GM12873 (cell line): ENCODE measurements at regions not wholly inside any gene's neighbourhood (a gene's known extent, or its start where the extent isn't known, plus 50 kb on each side); places are given as distances from the start of the nearest gene placed in this dataset.

ENCODE experiments used
- CTCF ChIP-seq: IDR thresholded peaks from 2 replicates; pipeline ENCODE4 v1.5.1; 2012; ENCODE audit warnings: low read depth, mild to moderate bottlenecking, moderate library complexity, low read length, control low read depth; ENCODE audit not compliant: insufficient read depth; ENCODE audit errors: missing control alignments

DNA sequence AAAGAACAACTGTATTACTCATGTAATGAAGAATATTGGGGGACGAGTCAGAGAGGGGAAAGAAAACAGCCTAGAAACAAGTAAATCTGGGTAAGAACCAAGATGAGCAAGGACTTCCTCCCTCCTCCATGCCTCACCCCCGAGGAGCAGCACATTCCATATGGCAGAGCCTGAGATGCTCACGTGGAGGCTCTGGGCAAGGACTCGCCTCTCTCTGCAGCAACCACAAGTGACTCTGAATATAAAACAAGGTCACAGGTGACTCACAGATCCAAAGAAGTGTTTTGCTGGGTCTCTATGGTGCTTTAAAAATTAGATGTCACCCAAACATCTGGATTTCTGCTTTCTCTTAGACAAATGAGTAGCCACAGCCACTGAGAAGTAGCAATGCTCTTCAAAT is 453.0 kb upstream of the SULF2 start:
- no peak for TF ChIP-seq CTCF

DNA sequence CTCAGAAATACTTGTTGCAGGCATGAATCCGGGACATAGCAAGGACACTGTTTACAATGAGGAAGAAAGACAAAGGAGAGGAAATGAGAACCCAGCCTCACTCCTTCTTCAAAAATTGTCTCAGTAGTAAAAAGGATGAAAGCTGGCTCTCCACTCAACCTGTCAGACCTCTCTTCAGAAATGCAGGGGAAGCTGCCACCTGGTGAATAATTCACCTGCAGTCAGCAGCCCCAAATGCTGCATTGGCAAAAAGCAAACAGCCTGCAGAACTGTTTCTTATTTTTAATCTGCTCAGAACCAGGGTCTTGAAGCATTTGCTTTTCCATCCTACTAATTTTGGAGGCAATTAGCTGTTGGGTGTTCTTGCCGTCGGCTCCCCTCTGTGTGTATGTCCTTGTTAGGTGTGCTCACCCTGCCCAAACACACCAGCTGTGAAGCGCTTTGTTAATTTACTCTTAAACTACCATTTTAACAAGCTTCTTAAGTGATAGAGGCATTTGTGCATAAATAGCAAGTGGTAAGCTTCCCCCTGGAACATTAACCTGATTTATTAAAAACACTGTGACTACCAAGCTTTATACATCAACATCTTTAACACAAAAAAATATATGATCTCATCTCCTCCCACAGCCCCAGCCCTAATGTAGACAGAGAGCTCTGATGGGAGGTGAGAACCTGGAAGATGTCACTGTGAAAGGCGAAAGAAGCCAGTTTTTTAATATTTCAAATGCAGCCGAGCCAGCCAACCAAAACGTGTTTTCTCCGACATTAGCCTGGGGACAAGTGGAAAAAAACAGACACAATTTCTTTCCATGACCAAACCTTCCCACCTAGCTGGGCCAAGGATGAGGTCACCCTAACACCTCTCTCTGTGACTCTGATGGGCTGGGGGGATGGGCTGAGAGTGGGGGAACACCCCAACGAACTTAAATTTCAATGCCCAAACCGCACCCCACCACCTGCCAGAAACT is 451.0 kb upstream of the SULF2 start:
- TF ChIP-seq CTCF = no peak

GRCh38 chr20:48234951-48235350 is 449.7 kb upstream of the SULF2 start:
- TF ChIP-seq CTCF = no peak

DNA sequence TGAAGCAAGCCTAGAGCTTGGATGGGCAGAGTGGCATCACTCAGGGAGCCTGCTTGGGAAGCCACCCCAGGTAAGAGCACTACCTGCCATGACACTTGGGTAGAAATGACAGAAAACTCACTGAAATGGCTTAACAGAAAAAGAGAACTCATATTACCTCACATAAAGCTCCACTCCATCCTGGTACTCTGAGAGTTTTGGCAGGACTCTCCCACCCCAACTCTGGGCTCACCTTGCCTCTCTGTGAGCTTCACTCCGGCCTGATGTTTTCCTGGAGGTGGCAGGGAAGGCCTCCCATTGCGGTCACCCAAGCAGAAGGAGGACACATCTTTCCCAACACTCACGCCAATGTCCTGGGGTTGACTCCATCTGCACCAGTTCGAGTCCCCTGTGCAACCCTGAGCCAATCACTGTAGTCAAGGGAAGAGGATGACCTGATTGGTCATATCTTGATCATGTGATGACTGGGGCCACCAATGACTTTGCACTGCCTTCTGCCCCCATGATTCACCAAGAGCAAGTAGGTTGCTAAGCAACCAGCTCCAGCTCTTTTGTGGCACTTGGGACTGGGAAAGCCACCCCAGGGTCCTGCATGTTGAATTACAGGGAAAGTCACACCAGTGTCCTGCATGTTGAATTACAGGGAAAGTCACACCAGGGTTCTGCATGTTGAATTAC is 446.1 kb upstream of the SULF2 start:
- TF ChIP-seq CTCF = no peak

DNA sequence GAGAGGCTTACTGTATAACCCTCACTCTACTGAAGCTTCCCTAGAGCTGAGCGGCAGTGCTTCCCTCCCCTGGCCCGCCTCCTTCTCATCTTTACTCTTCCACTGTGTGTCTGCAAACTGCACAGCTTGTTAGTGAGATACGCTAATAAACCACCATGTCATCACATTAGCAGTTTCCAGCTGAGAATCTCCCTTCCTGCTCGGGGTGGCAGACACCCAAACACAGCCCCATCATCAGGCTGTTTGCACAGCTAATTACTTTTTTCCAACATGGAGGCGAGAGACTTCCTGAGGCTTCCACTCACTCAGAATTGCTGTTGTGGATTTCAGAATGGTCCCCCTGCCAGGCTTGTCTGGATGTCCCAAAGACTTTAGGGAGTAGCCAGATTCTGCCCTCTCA is 444.9 kb upstream of the SULF2 start:
- TF ChIP-seq CTCF = no peak

DNA sequence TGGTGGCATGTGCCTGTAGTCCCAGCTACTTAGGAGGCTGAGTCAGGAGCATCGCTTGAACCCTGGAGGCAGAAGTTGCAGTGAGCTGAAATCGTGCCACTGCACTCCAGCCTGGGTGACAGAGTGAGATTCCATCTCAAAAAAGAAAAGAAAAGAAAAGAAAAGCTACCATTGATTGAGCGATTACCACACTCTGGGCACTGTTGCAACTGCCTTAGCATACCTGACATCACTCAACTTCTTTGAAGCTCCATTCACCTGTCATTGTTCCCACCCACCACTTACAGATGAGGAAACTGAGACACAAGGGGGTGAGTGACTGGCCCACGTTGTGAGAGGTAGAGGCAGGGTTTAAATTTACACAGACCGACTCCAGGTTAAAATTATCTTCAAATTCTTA is 442.1 kb upstream of the SULF2 start:
- TF ChIP-seq CTCF = no peak

DNA sequence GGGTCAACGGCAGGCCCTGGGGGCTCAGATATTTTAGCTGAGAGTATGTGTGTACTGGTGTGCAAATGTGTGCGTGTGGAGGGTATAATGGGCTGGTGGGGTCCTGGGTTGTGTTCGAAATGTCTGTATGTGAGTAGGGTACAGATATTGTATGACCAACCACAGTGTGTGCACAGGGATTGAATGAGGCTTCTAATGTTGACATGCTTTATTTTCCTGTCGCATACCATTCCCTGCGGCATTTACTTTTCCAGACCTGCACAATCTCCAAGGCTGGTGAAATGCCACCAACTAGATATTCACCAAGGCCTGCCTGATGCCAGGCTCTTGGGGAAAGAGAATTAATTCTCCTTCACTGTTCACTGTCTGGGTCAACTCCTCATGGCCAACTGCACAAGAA is 441.4 kb upstream of the SULF2 start:
- TF ChIP-seq CTCF = no peak
